Fibroblast of mammary gland (primary cell): ENCODE measurements at regions not wholly inside any gene's neighbourhood (a gene's known extent, or its start where the extent isn't known, plus 50 kb on each side); places are given as distances from the start of the nearest gene placed in this dataset.
"Not testable (repeated sequence)": the region's sequence is repeated elsewhere in the genome, so short reads cannot be mapped to it uniquely, and the experiment has no call there.

ENCODE experiments used
- DNase-seq: peaks from one replicate; pipeline ENCODE4 v3.0.0-alpha.2; 2010; ENCODE audit warnings: low read depth
- H3K4me3 ChIP-seq: 2 replicates; pipeline ENCODE4 v1.5.1; 2011; ENCODE audit warnings: low read depth, mild to moderate bottlenecking, low read length, moderate library complexity; ENCODE audit not compliant: control insufficient read depth
- TF ChIP-seq, protein P1 (sequence below): conservative IDR thresholded peaks from 2 replicates; pipeline ENCODE4 v1.5.1; 2011; ENCODE audit warnings: low read depth, low read length, inconsistent platforms; ENCODE audit not compliant: control insufficient read depth, insufficient read depth

DNA sequence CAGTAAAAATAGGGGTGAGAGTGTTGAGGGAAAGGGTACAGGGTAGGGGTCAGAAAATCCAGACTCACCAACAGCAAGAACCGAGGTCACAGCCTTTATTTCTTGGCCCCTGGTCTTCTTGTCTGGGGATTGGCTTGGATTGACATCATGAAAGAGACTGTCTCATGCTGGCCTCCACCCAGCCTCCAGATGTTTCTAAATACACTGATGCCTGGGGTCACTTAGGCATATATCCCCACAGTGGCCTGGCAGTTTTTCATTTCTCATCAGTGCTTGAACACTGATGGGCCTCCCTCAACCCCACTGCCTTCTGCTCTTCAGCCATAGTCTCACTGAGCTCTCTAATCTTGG, 173.9 kb downstream of the RTL9 start:
- no peak overlapping the region for H3K4me3 ChIP-seq
- TF ChIP-seq, protein P1, sequence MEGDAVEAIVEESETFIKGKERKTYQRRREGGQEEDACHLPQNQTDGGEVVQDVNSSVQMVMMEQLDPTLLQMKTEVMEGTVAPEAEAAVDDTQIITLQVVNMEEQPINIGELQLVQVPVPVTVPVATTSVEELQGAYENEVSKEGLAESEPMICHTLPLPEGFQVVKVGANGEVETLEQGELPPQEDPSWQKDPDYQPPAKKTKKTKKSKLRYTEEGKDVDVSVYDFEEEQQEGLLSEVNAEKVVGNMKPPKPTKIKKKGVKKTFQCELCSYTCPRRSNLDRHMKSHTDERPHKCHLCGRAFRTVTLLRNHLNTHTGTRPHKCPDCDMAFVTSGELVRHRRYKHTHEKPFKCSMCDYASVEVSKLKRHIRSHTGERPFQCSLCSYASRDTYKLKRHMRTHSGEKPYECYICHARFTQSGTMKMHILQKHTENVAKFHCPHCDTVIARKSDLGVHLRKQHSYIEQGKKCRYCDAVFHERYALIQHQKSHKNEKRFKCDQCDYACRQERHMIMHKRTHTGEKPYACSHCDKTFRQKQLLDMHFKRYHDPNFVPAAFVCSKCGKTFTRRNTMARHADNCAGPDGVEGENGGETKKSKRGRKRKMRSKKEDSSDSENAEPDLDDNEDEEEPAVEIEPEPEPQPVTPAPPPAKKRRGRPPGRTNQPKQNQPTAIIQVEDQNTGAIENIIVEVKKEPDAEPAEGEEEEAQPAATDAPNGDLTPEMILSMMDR: no peak
- peak; percentile 31 for DNase-seq

DNA sequence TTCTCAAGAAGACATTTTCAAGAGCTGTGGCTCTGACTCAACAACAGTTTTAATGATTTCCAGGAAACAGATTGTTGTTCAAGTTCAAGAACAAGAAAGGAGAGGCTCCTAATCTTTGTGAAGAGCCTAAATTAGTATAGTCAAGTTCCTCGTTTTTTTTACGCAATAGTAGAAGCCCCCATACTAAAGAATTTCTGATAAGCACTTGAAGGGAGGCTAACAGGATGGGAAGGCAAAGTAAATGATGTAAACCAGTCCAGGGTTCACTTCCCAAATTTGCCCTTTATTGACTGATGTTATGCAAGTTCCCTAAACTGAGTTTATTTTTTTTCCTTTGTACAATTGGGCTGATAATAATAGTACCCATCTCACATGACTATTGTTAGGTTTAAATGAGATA, 178.2 kb downstream of the RTL9 start:
- no peak for DNase-seq
- no peak overlapping the region for H3K4me3 ChIP-seq
- TF ChIP-seq, protein P1: no peak

DNA sequence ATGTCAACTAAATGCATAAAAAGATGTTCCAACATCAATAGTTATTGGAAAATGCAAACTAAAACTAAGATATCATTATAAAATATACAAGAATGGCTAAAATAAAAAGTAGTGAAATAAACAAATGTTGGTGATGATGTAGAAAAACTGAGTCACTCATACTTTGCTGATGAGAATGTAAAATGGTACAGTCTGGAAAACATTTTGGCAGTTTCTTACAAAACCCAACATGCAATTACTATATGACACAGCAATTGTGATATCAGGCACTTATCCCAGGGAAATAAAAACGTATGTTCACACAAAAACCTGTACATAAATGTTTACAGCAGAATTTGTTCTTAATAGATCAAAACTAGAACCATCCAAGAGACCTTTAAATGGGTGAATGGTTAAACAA, 182.6 kb downstream of the RTL9 start:
- DNase-seq: peak; percentile 66
- no peak overlapping the region for H3K4me3 ChIP-seq
- TF ChIP-seq, protein P1: no peak

DNA sequence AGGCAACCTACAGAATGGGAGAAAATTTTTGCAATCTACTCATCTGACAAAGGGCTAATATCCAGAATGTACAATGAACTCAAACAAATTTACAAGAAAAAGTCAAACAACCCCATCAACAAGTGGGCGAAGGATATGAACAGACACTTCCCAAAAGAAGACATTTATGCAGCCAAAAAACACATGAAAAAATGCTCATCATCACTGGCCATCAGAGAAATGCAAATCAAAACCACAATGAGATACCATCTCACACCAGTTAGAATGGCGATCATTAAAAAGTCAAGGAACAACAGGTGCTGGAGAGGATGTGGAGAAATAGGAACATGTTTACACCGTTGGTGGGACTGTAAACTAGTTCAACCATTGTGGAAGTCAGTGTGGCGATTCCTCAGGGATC, 192.2 kb downstream of the RTL9 start:
- not testable (repeated sequence) for H3K4me3 ChIP-seq, DNase-seq

DNA sequence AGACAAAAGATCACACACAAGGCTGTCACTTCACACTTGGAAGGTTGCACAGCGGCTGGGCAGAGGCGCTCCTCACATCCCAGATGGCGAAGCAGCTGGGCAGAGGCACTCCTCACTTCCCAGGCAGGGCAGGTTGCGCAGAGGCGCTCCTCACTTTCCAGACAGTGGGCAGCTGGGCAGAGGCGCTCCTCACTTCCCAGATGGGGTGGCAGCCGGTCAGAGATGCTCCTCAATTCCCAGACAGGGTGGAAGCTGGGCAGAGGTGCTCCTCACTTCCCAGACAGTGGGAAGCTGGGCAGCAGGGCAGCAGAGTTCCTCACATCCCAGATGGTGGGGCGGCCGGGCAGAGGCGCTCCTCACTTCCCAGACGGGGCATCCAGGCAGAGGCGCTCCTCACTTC, 199.2 kb downstream of the RTL9 start:
- H3K4me3 ChIP-seq: no peak overlapping the region
- TF ChIP-seq, protein P1: no peak
- DNase-seq: no peak

DNA sequence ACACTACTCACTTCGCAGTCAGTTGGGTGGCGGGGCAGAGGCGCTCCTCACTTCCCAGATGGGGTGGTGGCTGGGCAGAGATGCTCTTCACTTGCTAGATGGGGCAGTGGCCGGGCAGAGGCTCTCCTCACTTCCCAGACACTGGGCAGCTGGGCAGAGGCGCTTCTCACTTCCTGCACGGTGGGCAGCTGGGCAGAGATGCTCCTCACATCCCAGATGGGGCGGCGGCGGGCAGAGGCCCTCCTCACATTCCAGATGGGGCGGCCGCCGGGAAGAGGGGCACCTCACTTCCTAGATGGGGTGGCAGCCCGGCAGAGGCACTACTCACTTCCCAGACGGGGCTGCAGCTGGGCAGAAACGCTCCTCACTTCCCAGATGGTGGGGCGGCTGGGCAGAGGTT, 199.8 kb downstream of the RTL9 start:
- TF ChIP-seq, protein P1: no peak
- H3K4me3 ChIP-seq: no peak overlapping the region
- DNase-seq: no peak

DNA sequence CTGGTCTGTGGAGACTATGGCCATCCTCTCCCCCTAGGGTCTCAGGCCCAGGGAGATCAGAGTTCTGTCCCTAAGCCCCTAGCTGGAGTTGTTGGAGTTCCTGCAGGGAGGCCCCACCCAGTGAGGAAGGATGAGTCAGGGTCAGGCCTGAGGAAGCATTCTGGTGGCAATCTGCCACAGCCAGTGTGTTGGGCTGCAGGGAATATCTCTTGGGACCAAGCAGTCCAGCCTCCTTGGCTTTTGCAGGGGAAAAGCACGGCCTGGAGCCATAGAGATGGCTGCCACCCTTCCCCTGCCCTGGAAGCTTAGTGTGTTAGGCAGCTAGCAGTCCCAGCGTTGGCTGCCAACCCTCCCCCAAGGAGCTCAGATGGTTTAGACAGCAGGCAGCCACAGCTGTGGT, 202.4 kb downstream of the RTL9 start:
- no peak overlapping the region for H3K4me3 ChIP-seq
- peak; percentile 84 for DNase-seq
- TF ChIP-seq, protein P1: no peak

DNA sequence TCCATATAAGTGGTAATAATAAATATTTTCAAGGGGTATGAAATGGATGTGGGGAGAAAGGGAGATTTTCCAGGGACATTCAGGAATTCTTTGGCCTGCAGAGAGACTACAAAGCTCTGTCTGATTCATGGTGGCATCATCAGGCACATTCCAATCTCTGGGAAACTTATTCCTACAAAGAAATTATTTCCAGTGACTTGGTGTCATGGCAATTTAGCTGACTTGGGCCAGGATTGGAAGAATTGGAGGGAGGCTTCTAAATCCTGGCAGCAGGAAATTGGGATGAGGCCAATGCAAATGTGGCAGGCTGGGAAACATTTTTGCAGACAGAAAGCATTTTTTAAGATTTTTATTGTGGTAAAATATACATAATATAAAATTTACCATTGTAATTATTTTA, 204.6 kb downstream of the RTL9 start:
- TF ChIP-seq, protein P1: no peak
- peak; percentile 75 for DNase-seq
- H3K4me3 ChIP-seq: no peak overlapping the region
